Neural cell (in vitro differentiated cells): ENCODE measurements at regions not wholly inside any gene's neighbourhood (a gene's known extent, or its start where the extent isn't known, plus 50 kb on each side); places are given as distances from the start of the nearest gene placed in this dataset.

Source experiments
- H2AFZ ChIP-seq: fragments of 200-600, 300-800 bp; sonication (generic), shearing (Covaris generic); 2 replicates; pipeline ENCODE4 v1.6.0; 2014; ENCODE audit warnings: low read depth, mild to moderate bottlenecking, antibody characterized with exemption, low read length, moderate library complexity
- H3F3A ChIP-seq: fragments of 200-600 bp; shearing (Covaris generic); 2 replicates; pipeline ENCODE4 v1.6.1; 2016; ENCODE audit warnings: mild to moderate bottlenecking, moderate library complexity, mixed read lengths, antibody characterized with exemption, low read length; ENCODE audit not compliant: insufficient read depth, poor library complexity, severe bottlenecking
- H3K27ac ChIP-seq: fragments of 200-600, 300-800 bp; sonication (generic), shearing (Covaris generic); 2 replicates; pipeline ENCODE4 v1.5.1; 2014; ENCODE audit warnings: mild to moderate bottlenecking, low read length, moderate library complexity
- H3K27me3 ChIP-seq: fragments of 300-800, 200-600 bp; sonication (generic), shearing (Covaris generic); 2 replicates; pipeline ENCODE4 v1.6.0; 2014; ENCODE audit warnings: mild to moderate bottlenecking, low read depth, low read length, moderate library complexity; ENCODE audit not compliant: insufficient read depth
- H3K36me3 ChIP-seq: fragments of 300-800, 200-600 bp; sonication (generic), shearing (Covaris generic); 2 replicates; pipeline ENCODE4 v1.5.1; 2014; ENCODE audit warnings: mild to moderate bottlenecking, antibody characterized with exemption, low read length, moderate library complexity; ENCODE audit not compliant: insufficient read depth
- H3K4me2 ChIP-seq: fragments of 300-800, 200-600 bp; sonication (generic), shearing (Covaris generic); 2 replicates; pipeline ENCODE4 v1.6.0; 2014; ENCODE audit warnings: mild to moderate bottlenecking, low read length
- H3K4me3 ChIP-seq: fragments of 300-800, 200-600 bp; sonication (generic), shearing (Covaris generic); 2 replicates; pipeline ENCODE4 v1.5.1; 2014; ENCODE audit warnings: mild to moderate bottlenecking, low read length, moderate library complexity
- H3K79me2 ChIP-seq: fragments of 200-600 bp; shearing (Covaris generic); replicated peaks from 2 replicates; pipeline ENCODE4 v1.6.0; 2014; ENCODE audit warnings: mild to moderate bottlenecking, low read length, moderate library complexity; ENCODE audit not compliant: insufficient read depth
- H3K9ac ChIP-seq: fragments of 300-800, 200-600 bp; sonication (generic), shearing (Covaris generic); 2 replicates; pipeline ENCODE4 v1.6.1; 2016; ENCODE audit warnings: mild to moderate bottlenecking, low read length, mixed read lengths
- H3K9me2 ChIP-seq: fragments of 200-600 bp; shearing (Covaris generic); 2 replicates; pipeline ENCODE4 v1.6.1; 2016; ENCODE audit warnings: mild to moderate bottlenecking, low read length, mixed read lengths; ENCODE audit not compliant: insufficient read depth
- H3K9me3 ChIP-seq: fragments of 200-600, 300-800 bp; sonication (generic), shearing (Covaris generic); 2 replicates; pipeline ENCODE4 v1.6.1; 2016; ENCODE audit warnings: mild to moderate bottlenecking, mixed run types, low read length, moderate library complexity, mixed read lengths
- H4K20me1 ChIP-seq: fragments of 200-600 bp; shearing (Covaris generic); 2 replicates; pipeline ENCODE4 v1.6.1; 2016; ENCODE audit warnings: mild to moderate bottlenecking, mixed run types; ENCODE audit not compliant: insufficient read depth
- EP300 ChIP-seq: fragments of 450-650 bp; conservative IDR thresholded peaks from 2 replicates; pipeline ENCODE4 v1.6.1; 2014; ENCODE audit warnings: antibody characterized with exemption, mild to moderate bottlenecking, moderate library complexity; ENCODE audit not compliant: poor library complexity, severe bottlenecking
- EZH2 ChIP-seq: fragments of 200-600, 300-800 bp; shearing (Covaris generic), sonication (generic); IDR thresholded peaks from 2 replicates; pipeline ENCODE4 v1.6.1; 2014; ENCODE audit warnings: antibody characterized with exemption, low read length, borderline replicate concordance, mild to moderate bottlenecking; ENCODE audit not compliant: insufficient read depth, poor library complexity, severe bottlenecking
- MXI1 ChIP-seq: fragments of 450-650 bp; conservative IDR thresholded peaks from 2 replicates; pipeline ENCODE4 v1.6.1; 2014; ENCODE audit warnings: antibody characterized with exemption, mild to moderate bottlenecking; ENCODE audit not compliant: poor library complexity, severe bottlenecking
- POLR2AphosphoS5 ChIP-seq: IDR thresholded peaks from 2 replicates; pipeline ENCODE4 v1.6.1; 2012
- RAD21 ChIP-seq: fragments of 450-650 bp; conservative IDR thresholded peaks from 2 replicates; pipeline ENCODE4 v1.6.1; 2014; ENCODE audit warnings: antibody characterized with exemption, mild to moderate bottlenecking, moderate library complexity
- SMC3 ChIP-seq: fragments of 450-650 bp; conservative IDR thresholded peaks from 2 replicates; pipeline ENCODE4 v1.6.1; 2014; ENCODE audit warnings: antibody characterized with exemption, mild to moderate bottlenecking, moderate library complexity; ENCODE audit not compliant: poor library complexity
- TAF1 ChIP-seq: IDR thresholded peaks from 2 replicates; pipeline ENCODE4 v1.6.1; 2012; ENCODE audit warnings: low read depth
- TF ChIP-seq, protein P1 (sequence below): fragments of 450-650 bp; IDR thresholded peaks from 2 replicates; pipeline ENCODE4 v1.5.1; 2014; ENCODE audit warnings: antibody characterized with exemption, mild to moderate bottlenecking, moderate library complexity; ENCODE audit not compliant: poor library complexity, severe bottlenecking
- TF ChIP-seq, protein P2 (sequence below): IDR thresholded peaks from 2 replicates; pipeline ENCODE4 v1.6.1; 2012; ENCODE audit warnings: borderline replicate concordance

DNA sequence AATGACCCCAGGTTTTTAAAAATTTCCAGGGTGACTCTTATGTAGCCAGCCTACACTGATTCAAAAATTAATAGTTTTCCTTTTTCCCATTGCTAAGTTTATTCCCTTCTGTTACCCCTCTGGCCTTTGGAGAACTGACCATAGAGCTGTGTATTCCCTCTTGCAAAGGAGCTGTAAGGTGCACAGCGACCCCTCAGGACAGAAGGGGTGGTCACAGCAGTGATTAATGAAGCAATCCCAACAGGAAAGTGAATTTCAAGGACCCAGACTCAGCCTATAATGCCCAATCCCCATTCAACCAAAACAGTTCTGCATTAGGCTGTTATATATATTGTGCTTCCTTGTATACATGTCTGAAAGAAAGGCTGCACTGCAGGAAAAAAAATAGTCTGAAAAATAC, 147.1 kb downstream of the WT1 start:
- Histone ChIP-seq H3K36me3 (no peaks in the 10 kb centered on the region), H3F3A (no peaks in the 10 kb centered on the region), H3K9ac (no peak overlapping the region), H3K27me3 (no peaks in the 10 kb centered on the region), H2AFZ (no peak overlapping the region), H3K9me3 (no peaks in the 10 kb centered on the region), H3K9me2 (no peaks in the 10 kb centered on the region), H3K79me2 (no peaks in the 10 kb centered on the region), H3K27ac (no peak overlapping the region), H4K20me1 (no peaks in the 10 kb centered on the region), H3K4me3 (no peak overlapping the region), H3K4me2 (no peak overlapping the region)
- TF ChIP-seq EP300 (no peak), TAF1 (no peak), RAD21 (no peak), POLR2AphosphoS5 (no peak), SMC3 (no peak)

DNA sequence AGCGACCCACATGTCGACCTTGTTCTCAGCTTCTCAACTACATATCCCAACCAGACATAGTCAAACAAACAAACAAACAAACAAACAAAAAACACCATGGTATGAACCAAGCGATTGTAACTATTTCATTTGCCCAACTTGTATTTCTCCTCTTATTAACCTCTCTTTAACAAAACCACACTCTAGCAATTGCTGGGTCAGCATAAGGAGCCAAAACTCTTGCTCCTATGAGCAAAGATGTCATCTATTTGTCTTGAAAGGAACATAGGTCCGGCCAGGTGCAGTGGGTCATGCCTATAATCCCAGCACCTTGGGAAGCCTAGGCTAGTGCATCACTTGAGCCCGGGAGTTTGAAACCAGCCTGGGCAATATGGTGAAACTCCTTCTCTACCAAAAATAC, 145.6 kb downstream of the WT1 start:
- Histone ChIP-seq H3K9me3 (peaks cover 3% of the 10 kb centered on the region), H3K9ac (no peak overlapping the region), H2AFZ (no peak overlapping the region), H3K36me3 (no peaks in the 10 kb centered on the region), H3K4me3 (no peak overlapping the region), H3K79me2 (no peaks in the 10 kb centered on the region), H3K27me3 (no peaks in the 10 kb centered on the region), H3K9me2 (no peaks in the 10 kb centered on the region), H3F3A (no peaks in the 10 kb centered on the region), H3K4me2 (no peak overlapping the region), H4K20me1 (no peaks in the 10 kb centered on the region), H3K27ac (no peak overlapping the region)
- TF ChIP-seq, protein P1, sequence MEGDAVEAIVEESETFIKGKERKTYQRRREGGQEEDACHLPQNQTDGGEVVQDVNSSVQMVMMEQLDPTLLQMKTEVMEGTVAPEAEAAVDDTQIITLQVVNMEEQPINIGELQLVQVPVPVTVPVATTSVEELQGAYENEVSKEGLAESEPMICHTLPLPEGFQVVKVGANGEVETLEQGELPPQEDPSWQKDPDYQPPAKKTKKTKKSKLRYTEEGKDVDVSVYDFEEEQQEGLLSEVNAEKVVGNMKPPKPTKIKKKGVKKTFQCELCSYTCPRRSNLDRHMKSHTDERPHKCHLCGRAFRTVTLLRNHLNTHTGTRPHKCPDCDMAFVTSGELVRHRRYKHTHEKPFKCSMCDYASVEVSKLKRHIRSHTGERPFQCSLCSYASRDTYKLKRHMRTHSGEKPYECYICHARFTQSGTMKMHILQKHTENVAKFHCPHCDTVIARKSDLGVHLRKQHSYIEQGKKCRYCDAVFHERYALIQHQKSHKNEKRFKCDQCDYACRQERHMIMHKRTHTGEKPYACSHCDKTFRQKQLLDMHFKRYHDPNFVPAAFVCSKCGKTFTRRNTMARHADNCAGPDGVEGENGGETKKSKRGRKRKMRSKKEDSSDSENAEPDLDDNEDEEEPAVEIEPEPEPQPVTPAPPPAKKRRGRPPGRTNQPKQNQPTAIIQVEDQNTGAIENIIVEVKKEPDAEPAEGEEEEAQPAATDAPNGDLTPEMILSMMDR = no peak
- TF ChIP-seq TAF1 = no peak
- TF ChIP-seq EP300 = no peak
- TF ChIP-seq POLR2AphosphoS5 = no peak
- TF ChIP-seq RAD21 = no peak
- TF ChIP-seq, protein P2, sequence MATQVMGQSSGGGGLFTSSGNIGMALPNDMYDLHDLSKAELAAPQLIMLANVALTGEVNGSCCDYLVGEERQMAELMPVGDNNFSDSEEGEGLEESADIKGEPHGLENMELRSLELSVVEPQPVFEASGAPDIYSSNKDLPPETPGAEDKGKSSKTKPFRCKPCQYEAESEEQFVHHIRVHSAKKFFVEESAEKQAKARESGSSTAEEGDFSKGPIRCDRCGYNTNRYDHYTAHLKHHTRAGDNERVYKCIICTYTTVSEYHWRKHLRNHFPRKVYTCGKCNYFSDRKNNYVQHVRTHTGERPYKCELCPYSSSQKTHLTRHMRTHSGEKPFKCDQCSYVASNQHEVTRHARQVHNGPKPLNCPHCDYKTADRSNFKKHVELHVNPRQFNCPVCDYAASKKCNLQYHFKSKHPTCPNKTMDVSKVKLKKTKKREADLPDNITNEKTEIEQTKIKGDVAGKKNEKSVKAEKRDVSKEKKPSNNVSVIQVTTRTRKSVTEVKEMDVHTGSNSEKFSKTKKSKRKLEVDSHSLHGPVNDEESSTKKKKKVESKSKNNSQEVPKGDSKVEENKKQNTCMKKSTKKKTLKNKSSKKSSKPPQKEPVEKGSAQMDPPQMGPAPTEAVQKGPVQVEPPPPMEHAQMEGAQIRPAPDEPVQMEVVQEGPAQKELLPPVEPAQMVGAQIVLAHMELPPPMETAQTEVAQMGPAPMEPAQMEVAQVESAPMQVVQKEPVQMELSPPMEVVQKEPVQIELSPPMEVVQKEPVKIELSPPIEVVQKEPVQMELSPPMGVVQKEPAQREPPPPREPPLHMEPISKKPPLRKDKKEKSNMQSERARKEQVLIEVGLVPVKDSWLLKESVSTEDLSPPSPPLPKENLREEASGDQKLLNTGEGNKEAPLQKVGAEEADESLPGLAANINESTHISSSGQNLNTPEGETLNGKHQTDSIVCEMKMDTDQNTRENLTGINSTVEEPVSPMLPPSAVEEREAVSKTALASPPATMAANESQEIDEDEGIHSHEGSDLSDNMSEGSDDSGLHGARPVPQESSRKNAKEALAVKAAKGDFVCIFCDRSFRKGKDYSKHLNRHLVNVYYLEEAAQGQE = no peak
- TF ChIP-seq SMC3 = no peak
- no peak for TF ChIP-seq MXI1
- TF ChIP-seq EZH2 = no peak

DNA sequence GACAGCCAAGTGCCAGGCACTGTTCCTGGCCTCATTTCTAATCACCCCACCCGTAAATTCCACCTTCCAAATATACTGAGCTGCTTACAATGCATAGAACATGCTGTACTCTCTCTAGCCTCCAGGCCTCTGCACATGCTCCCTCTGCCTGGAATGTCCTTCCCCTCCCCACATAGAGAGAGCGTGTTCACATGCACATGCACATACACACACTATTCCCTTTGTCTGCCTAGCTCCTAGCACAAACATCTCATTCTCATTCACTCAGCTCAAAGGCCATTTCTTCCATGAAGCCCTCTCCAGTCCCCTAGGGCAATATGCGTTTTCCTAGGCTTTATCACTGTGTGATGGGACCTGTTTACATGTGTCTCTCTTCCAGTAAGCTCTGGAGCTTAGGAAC, 144.6 kb downstream of the WT1 start:
- Histone ChIP-seq H4K20me1 (no peaks in the 10 kb centered on the region), H3K27me3 (no peaks in the 10 kb centered on the region), H3K36me3 (no peaks in the 10 kb centered on the region), H2AFZ (no peak overlapping the region), H3K79me2 (no peaks in the 10 kb centered on the region), H3K4me3 (no peak overlapping the region), H3K9ac (no peak overlapping the region), H3K9me2 (no peaks in the 10 kb centered on the region), H3F3A (no peaks in the 10 kb centered on the region), H3K4me2 (no peak overlapping the region), H3K27ac (no peak overlapping the region), H3K9me3 (peaks cover 3% of the 10 kb centered on the region)
- TF ChIP-seq EZH2 (no peak), SMC3 (no peak), MXI1 (no peak), POLR2AphosphoS5 (no peak), TAF1 (no peak), EP300 (no peak), RAD21 (no peak)
- TF ChIP-seq, protein P2 = no peak
- TF ChIP-seq, protein P1 = no peak
